IPS DF 19.7 (cell line): ENCODE measurements at regions not wholly inside any gene's neighbourhood (a gene's known extent, or its start where the extent isn't known, plus 50 kb on each side); places are given as distances from the start of the nearest gene placed in this dataset.

Experiments
- DNase-seq: peaks from one replicate; pipeline ENCODE4 v3.0.0-alpha.2; 2013; ENCODE audit warnings: low read depth, low spot score

- DNase-seq, result no peak
Observed at GRCh38 chr2:180660881-180661685, 319.3 kb upstream of the UBE2E3 start.

- DNase-seq, result no peak
Observed at GRCh38 chr2:180660207-180660606, 320.2 kb upstream of the UBE2E3 start.

GRCh38 chr2:180657054-180657453 lies 323.4 kb upstream of the UBE2E3 start:
- no peak for DNase-seq

- no peak for DNase-seq
Observed at GRCh38 chr2:180656455-180656847, 324.0 kb upstream of the UBE2E3 start.

- no peak for DNase-seq
Observed at GRCh38 chr2:180655842-180656454, 324.5 kb upstream of the UBE2E3 start.

GRCh38 chr2:180655393-180655792 lies 325.0 kb upstream of the UBE2E3 start:
- DNase-seq, result no peak

- no peak for DNase-seq
Observed at GRCh38 chr2:180653481-180653880, 326.9 kb upstream of the UBE2E3 start.

- DNase-seq, result no peak
Observed at GRCh38 chr2:180652794-180653193, 327.6 kb upstream of the UBE2E3 start.

GRCh38 chr2:180651596-180651995 lies 328.8 kb upstream of the UBE2E3 start:
- no peak for DNase-seq

- no peak for DNase-seq
Observed at GRCh38 chr2:180647621-180648020, 332.8 kb upstream of the UBE2E3 start.

- no peak for DNase-seq
Observed at GRCh38 chr2:180647221-180647620, 333.2 kb upstream of the UBE2E3 start.

GRCh38 chr2:180646756-180647155 lies 333.6 kb upstream of the UBE2E3 start:
- no peak for DNase-seq

- no peak for DNase-seq
Observed at GRCh38 chr2:180644709-180645108, 335.7 kb upstream of the UBE2E3 start.

GRCh38 chr2:180630756-180631155 lies 349.6 kb upstream of the UBE2E3 start:
- no peak for DNase-seq

- DNase-seq, result no peak
Observed at GRCh38 chr2:180625006-180625844, 355.2 kb upstream of the UBE2E3 start.

- DNase-seq, result no peak
Observed at GRCh38 chr2:180621941-180622918, 358.2 kb upstream of the UBE2E3 start.

- DNase-seq, result no peak
Observed at GRCh38 chr2:180621366-180621765, 359.0 kb upstream of the UBE2E3 start.

GRCh38 chr2:180618570-180618969 lies 361.8 kb upstream of the UBE2E3 start:
- no peak for DNase-seq

GRCh38 chr2:180614776-180615175 lies 365.6 kb upstream of the UBE2E3 start:
- no peak for DNase-seq

GRCh38 chr2:180609626-180610340 lies 370.6 kb upstream of the UBE2E3 start:
- no peak for DNase-seq
